ENCODE measurements at regions not wholly inside any gene's neighbourhood (a gene's known extent, or its start where the extent isn't known, plus 50 kb on each side); places are given as distances from the start of the nearest gene placed in this dataset.
"Not testable (repeated sequence)": the region's sequence is repeated elsewhere in the genome, so short reads cannot be mapped to it uniquely, and the experiment has no call there.

- in situ Hi-C loops (cut with HindIII; ENCODE audit: low sequenced_read_pairs), result no loop called here
Measured at GRCh38 chr16:35102780-35103403, 1643.5 kb downstream of the TP53TG3F start.

DNA sequence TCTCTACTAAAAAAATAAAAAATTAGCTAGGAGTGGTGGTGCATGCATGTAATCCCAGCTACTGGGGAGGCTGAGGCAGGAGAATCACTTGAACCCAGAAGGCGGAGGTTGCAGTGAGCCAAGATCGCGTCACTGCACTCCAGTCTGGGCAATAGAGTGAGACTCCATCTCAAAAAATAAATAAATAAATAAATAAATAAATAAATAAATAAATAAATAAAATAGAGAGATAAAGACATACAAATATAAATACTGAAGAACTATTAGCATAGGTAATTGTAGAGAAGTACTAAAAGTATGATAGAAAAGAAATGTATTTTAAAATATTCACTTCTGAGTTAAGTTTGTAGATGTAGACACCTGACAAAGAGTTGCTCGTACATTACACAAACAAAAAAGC lies 1652.4 kb downstream of the TP53TG3F start:
- in situ Hi-C loops (cut with HindIII; ENCODE audit: low sequenced_read_pairs), result not testable (repeated sequence)

DNA sequence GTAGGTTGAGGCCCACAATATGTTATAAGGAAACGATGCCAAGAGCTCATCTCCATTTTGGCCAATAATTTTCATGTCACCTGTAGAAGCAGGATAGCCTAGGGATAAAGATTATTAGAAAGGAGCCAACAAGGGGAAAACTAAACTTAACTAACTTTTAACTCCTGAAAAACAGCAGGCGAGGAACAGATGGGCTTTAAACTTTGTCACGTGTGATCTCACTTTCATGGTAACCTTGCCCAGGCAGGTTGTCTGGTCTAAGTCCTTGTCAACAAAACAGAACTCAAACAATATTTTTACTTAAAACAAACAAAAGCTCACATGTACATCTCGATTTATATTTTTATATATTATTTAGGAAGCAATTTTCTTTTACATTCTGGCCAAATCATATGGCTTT lies 1672.0 kb downstream of the TP53TG3F start:
- in situ Hi-C loops (cut with HindIII; ENCODE audit: low sequenced_read_pairs), result no loop called here

GRCh38 chr16:35134471-35134870 lies 1675.1 kb downstream of the TP53TG3F start:
- in situ Hi-C loops (cut with HindIII; ENCODE audit: low sequenced_read_pairs), result no loop called here

GRCh38 chr16:35140293-35140986 lies 1681.0 kb downstream of the TP53TG3F start:
- in situ Hi-C loops (cut with HindIII; ENCODE audit: low sequenced_read_pairs), result no loop called here

DNA sequence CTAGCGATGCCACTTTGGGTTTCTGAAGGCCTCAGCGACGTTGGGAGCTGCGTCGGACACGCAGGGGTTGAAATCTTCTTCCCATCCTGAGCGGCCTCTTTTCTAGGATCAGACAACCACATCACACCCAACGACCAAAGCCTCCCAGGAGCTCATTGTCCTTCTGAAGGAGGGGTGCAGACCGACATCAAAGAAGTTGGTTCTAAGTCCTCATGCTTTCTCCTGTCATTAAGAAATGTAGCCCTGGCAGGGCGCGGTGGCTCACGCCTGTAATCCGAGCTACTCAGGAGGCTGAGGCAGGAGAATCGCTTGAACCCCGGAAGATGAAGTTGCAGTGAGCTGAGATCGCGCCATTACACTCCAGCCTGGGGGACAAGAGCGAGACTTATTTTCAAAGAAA lies 1681.9 kb downstream of the TP53TG3F start:
- in situ Hi-C loops (cut with HindIII; ENCODE audit: low sequenced_read_pairs), result no loop called here

GRCh38 chr16:35142147-35142808 lies 1682.9 kb downstream of the TP53TG3F start:
- in situ Hi-C loops (cut with HindIII; ENCODE audit: low sequenced_read_pairs), result no loop called here

DNA sequence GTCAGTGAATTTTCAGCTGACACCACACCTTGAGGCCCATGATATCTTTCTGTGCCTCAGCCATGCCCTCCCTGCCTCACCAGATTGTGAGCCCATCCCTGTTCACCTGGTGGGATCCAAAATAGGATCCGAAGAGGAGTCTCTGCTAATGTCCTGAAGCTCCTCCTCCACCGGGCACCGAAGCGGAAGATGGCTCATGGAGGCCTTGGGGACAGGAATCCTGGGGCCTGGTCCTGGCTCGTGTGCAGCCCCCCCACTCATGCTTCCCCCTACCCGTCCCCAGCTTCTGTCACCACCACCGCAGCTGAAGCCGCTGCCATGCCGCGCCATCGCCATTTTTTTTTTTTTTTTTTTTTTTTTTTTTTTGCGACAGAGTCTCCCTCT lies 1683.4 kb downstream of the TP53TG3F start:
- in situ Hi-C loops (cut with HindIII; ENCODE audit: low sequenced_read_pairs), result no loop called here

DNA sequence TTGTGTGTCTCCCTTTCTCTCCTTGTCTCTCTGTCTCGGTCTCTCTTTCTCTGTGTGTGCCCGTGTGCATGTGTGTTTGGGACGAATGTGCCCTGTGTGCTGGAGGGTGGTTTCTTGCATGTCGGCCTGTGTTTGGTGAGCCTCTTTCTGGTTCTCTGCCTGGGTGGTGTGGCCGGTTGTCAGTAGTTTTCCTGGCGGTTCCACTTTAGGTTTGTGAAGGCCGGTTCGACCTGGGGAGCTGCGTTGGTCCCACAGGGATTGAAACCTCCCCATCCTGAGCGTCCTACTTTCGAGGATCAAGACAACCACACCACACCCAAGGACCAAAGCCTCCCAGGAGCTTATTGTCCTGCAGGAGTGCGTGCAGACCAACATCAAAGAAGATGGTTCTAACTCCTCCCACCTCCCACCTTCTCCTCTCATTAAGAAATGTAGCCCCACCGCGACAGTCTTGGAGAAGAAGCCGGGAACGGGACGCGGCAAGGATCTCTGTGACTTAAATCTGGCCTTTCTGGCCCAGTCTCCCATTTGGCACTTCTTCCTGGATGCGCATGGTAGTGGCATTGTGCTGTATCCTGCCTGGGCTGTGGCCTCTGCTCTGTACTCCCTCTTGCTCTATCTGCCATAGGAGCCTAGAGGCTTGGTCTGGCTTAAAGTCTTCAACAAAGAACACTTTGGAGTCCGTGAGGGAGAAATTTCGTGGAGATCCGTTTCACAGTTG lies 1685.0 kb downstream of the TP53TG3F start:
- in situ Hi-C loops (cut with HindIII; ENCODE audit: low sequenced_read_pairs), result no loop called here

DNA sequence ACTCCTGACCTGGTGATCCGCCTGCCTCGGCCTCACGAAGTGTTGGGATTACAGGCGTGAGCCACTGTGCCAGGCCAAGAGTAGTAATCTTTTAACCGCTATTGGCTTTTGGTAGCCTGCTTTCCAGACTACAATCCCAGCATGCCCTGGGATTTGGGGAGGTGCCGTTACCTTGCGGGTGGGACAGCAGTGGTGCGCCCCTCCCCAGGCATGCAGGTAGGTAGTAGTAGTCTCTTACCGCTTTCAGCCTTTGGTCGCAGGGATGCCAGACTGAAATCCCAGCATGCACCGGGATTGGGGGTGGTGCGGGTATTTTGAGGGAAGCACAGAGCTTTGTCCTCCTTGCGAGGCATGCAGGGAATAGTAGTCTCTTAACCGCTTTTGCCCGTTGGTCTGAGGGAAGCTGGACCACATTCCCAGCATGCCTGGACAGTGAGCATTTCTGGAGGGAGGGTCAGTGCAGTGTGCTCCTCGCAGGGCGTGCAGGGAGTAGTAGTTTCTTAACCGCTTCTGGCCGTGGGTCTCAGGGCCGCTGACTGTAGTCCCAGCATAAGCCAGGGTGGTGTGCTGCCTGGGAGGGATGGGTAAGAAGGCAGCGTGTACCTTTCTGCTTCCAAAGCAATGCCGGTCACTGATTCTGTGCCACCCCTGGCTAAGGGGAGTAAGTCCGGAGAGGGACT lies 1686.8 kb downstream of the TP53TG3F start:
- in situ Hi-C loops (cut with HindIII; ENCODE audit: low sequenced_read_pairs), result no loop called here

DNA sequence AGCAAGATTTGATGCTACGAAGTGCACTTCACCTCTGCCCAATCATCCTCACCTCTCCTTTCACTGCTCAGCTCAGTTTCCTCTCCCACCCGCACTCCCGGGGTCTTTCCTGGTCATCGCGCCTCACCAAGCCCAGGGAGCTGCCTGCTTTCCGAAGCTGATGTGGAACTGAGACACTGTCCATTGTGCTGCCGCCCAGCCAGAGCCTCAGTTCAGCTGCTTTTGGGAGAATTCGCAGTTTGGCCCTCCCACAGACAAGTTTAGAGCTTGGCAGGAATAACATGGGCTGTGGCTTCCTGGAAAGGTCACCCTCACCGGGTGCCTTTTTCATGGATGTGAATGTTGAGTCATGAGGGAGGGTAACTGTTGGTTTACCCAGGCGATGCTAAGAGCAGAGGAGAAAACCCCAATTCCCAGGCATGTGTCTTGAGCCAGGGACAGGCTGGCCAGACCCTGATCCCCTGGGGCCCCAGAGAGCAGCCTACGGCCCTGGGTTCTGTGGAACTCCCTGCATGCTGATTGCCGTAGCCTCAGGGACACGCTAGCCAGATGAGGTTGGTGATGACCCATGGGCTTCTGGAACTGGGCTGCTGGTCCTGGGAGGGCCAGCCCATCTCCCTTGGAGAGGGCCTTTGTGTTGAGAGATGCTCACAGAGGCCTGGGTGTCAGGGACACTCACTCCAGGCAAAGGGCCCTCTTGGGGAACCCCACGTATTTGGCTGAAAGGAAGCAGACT lies 1687.5 kb downstream of the TP53TG3F start:
- in situ Hi-C loops (cut with HindIII; ENCODE audit: low sequenced_read_pairs), result no loop called here

GRCh38 chr16:35147556-35148504 lies 1688.4 kb downstream of the TP53TG3F start:
- in situ Hi-C loops (cut with HindIII; ENCODE audit: low sequenced_read_pairs), result no loop called here

DNA sequence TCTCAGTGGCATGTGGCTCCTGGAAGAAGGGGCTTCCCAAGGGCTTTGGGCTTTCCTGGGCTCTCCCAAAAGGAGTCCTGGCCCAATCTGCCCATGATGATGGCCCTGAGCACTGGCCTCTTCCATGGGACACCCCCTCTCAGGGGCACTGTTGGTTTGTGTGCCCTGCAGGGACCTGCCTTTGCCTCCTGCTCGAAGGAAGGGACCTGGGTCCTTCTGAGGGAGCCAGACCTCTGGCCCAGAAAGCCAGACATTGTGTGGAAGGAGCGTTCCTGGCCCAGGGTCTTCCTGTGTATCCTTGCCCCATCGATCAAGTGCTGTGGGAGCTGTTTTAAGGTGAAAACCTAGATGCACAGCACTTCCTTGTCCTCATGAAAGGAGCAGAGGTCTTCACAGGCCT lies 1689.3 kb downstream of the TP53TG3F start:
- in situ Hi-C loops (cut with HindIII; ENCODE audit: low sequenced_read_pairs), result no loop called here

- in situ Hi-C loops (cut with HindIII; ENCODE audit: low sequenced_read_pairs), result no loop called here
Measured at GRCh38 chr16:35149550-35149949, 1690.1 kb downstream of the TP53TG3F start.

DNA sequence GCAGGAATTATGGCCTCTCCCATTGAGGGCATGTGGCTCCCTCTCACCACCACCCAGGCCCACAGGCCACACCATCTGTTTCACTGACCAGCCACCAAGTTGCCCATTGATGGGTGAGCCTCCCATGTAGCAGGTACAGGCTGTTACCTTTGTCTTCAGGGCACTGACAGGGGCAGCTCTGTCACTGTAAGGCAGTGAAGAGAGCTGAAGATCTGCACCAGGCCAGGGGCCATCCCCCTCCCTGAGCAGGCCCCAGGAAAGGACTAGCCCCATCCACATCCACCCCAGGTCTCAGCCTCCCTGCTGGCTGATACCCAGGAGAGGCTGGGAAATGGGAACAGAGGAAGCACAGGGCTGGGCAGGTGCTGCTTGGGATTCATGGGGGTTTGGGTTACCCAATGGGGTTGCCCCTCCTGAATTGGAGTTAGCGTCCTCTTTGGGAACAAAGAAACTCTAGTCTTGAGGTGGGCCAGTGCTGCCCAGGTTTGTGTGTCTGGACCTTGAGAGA lies 1691.4 kb downstream of the TP53TG3F start:
- in situ Hi-C loops (cut with HindIII; ENCODE audit: low sequenced_read_pairs), result no loop called here

DNA sequence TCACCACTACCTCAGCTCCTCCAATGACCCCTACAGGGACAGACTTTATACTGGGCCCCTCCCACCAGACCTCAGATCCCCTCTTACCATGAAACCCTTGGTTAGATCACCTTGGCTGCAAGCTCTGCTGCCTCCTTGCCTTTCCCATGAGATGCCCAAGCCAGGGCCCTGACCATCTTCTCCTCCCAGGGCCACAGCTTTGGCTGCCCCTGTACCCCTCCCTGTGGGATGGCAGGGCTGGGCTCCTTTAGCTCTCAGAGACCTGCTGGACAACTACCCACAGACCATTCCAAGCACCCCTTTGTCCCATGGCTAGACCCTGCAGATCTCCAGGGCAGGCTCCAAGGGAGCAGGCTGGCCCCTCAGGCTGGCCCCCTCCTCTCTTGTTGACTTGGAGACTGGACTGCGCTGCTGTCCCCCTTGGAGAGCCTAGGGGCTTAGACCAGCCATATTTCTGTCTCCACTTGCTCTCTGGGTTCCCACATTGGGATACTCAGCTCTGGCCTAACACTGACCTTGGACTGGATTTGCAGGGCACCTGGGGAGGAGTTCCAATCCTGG lies 1692.7 kb downstream of the TP53TG3F start:
- in situ Hi-C loops (cut with HindIII; ENCODE audit: low sequenced_read_pairs), result no loop called here

DNA sequence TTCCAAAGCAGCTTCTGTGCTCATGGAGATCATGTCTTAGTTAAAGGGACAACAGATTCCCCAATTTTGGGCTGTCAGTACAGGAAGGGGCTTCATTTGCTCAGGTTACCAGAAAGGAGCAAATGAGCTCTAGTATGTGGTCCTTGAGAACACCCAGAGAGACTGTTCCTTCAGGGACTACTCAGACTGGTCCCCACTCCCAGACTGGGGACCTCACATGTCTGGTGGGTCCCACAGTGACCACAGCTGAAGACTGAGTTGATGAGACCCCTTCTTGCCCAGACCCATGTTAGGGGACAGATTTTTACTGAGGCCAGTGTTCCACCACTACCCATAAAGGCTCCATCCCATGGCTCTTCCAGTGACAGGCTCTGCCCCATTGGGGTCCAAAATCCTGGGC lies 1695.2 kb downstream of the TP53TG3F start:
- in situ Hi-C loops (cut with HindIII; ENCODE audit: low sequenced_read_pairs), result no loop called here

GRCh38 chr16:35157549-35157948 lies 1698.1 kb downstream of the TP53TG3F start:
- in situ Hi-C loops (cut with HindIII; ENCODE audit: low sequenced_read_pairs), result not testable (repeated sequence)

GRCh38 chr16:35169324-35169723 lies 1709.9 kb downstream of the TP53TG3F start:
- in situ Hi-C loops (cut with HindIII; ENCODE audit: low sequenced_read_pairs), result not testable (repeated sequence)

All from DLD1 (cell line).